ENCODE measurements at regions not wholly inside any gene's neighbourhood (a gene's known extent, or its start where the extent isn't known, plus 50 kb on each side); places are given as distances from the start of the nearest gene placed in this dataset.
"Not testable (repeated sequence)": the region's sequence is repeated elsewhere in the genome, so short reads cannot be mapped to it uniquely, and the experiment has no call there.

DNA sequence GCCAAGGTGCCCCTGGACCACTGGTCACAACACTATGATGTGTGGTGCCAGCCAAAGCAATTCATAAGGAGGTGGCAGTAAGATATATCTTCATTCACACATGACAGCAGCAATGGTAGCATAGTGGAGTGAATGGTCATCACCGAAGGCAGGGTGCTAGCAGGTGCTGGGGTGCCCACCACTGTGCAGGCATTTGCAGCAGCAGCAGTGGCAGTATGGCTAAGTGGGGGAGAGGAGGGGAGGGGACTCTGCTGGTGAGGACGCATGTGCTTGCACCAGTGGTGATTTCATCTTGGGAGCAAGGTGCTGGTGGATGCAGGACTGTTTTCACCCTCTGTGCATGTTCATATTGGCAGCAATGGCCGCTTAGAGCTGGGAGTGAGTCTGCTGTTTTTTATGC lies 419.1 kb upstream of the KLHL4 start:
- H3K4me3 ChIP-seq (ENCODE audit: low read length): no peak overlapping the region
- TF ChIP-seq, protein P1, sequence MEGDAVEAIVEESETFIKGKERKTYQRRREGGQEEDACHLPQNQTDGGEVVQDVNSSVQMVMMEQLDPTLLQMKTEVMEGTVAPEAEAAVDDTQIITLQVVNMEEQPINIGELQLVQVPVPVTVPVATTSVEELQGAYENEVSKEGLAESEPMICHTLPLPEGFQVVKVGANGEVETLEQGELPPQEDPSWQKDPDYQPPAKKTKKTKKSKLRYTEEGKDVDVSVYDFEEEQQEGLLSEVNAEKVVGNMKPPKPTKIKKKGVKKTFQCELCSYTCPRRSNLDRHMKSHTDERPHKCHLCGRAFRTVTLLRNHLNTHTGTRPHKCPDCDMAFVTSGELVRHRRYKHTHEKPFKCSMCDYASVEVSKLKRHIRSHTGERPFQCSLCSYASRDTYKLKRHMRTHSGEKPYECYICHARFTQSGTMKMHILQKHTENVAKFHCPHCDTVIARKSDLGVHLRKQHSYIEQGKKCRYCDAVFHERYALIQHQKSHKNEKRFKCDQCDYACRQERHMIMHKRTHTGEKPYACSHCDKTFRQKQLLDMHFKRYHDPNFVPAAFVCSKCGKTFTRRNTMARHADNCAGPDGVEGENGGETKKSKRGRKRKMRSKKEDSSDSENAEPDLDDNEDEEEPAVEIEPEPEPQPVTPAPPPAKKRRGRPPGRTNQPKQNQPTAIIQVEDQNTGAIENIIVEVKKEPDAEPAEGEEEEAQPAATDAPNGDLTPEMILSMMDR (conservative IDR thresholded peaks at IDR 0.05; ENCODE audit: low read depth, low read length): no peak
- DNase-seq (ENCODE audit: low read depth): no peak

DNA sequence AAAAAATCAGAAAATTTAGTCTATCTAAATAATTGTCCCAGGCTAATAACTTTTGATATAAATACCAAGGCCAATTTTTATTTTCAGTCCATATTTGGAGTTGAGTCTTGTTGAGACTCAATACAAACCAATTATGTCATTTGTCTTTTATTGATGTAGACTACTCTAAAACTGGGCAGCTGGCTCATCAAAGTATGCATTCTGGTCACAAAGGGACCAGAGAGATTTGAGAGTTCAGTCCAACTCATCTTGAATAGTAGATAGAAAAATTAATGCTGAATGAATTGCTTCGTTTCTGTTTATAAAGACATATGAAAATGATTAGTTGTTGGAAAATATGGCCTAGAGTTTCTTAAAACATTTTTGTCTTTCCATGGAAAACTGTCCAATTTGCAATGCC lies 412.5 kb upstream of the KLHL4 start:
- H3K4me3 ChIP-seq (ENCODE audit: low read length): no peak overlapping the region
- TF ChIP-seq, protein P1 (conservative IDR thresholded peaks at IDR 0.05; ENCODE audit: low read depth, low read length): no peak
- DNase-seq (ENCODE audit: low read depth): no peak

DNA sequence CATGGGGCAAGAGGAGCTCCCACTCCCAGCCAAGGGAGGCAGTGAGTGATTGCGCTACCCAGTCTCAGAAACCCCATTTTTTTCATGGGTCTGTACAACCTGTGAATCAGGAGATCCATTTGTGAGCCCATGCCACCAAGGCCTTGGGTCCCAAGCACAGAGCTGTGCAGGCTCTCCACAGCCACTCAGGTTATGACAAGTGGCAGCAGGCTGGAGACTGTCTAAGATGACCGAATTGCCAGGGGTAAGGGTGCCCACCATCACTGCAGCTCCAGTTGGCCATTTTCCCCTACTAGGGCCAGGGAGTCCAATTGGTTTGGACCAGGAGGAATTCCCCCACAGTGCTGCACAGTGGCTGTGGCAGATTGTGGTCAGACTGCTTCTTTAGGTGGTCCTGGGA lies 407.5 kb upstream of the KLHL4 start:
- H3K4me3 ChIP-seq (ENCODE audit: low read length): no peak overlapping the region
- DNase-seq (ENCODE audit: low read depth): no peak
- TF ChIP-seq, protein P1 (conservative IDR thresholded peaks at IDR 0.05; ENCODE audit: low read depth, low read length): no peak

- H3K4me3 ChIP-seq (ENCODE audit: low read length): no peak overlapping the region
- DNase-seq (ENCODE audit: low read depth): no peak
- TF ChIP-seq, protein P1 (conservative IDR thresholded peaks at IDR 0.05; ENCODE audit: low read depth, low read length): no peak
These were observed 376.7 kb upstream of the KLHL4 start for GRCh38 chrX:87140800-87141483.

DNA sequence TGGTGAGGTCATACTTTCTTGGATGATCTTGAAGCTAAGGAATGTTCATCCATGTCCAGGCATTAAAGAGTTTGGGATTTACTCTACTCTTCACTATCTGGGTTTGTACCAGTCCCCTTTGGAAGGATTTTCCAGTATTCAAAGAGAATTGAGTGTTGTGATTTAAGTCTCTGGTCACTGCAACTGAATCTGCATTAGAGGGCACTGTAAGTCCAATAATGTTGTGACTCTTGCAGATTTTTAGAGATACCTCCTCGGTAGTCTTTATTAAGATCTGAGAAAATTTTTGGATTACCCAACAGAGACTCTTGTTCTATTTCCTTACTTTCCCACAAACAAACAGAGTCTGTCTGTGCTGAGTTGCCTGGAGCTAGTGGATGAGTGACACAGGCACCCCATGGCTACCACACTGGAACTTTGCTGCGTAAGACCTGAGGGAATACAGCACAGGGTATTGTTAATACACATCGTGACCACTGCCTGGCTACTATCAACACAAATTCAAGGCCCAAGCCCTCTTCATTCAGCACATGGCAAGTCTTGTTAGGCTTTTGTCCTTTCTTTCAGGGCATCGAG lies 357.1 kb upstream of the KLHL4 start:
- H3K4me3 ChIP-seq (ENCODE audit: low read length): no peak overlapping the region
- DNase-seq (ENCODE audit: low read depth): no peak
- TF ChIP-seq, protein P1 (conservative IDR thresholded peaks at IDR 0.05; ENCODE audit: low read depth, low read length): no peak

DNA sequence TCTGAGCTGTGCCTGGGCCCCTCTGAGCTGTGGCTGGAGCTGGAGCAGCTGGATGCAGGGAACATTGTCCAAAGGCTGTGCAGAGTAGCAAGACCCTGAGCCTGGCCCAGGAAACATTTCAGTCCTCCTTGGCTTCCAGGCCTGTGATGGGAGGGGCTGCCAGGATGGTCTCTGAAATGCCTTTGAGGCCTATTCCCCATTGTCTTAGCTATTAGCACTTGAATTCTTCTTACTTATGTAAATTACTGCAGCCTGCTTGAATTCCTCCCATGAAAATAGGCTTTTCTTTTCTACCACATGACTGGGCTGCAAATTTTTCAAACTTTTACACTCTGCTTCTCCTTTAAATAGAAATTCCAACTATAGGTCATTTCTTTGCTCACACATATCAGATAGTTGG lies 349.8 kb upstream of the KLHL4 start:
- no peak for DNase-seq (ENCODE audit: low read depth)
- H3K4me3 ChIP-seq (ENCODE audit: low read length): no peak overlapping the region
- TF ChIP-seq, protein P1 (conservative IDR thresholded peaks at IDR 0.05; ENCODE audit: low read depth, low read length): no peak

DNA sequence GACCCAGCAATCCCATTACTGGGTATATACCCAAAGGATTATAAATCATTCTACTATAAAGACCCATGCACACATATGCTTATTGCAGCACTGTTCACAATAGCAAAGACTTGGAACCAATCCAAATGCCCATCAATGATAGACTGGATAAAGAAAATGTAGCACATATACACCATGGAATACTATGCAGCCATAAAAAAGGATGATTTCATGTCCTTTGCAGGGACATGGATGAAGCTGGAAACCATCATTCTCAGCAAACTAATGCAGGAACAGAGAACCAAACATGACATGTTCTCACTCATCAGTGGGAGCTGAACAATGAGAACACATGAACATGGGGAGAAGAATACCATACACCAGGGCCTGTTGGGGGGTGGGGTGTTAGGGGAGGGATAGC lies 339.6 kb upstream of the KLHL4 start:
- not testable (repeated sequence) for DNase-seq (ENCODE audit: low read depth); H3K4me3 ChIP-seq (ENCODE audit: low read length)
